GM12878 (cell line): ENCODE measurements at regions not wholly inside any gene's neighbourhood (a gene's known extent, or its start where the extent isn't known, plus 50 kb on each side); places are given as distances from the start of the nearest gene placed in this dataset.

Source experiments
- ATAC-seq: fragments of 200-7000 bp; cut with Tn5 transposase; 3 replicates; pipeline ENCODE4 v1.9.1; 2020; ENCODE audit warnings: mild to moderate bottlenecking, moderate library complexity
- BruUV-seq: library from RNA; stranded (reverse); fragments of 400-500 nt; replicated peaks from 2 replicates; lab custom pipeline; 2021; lab: Mats Ljungman, UMichigan
- CTCF ChIA-PET: fragments of 300-600 bp; sonication (Branson Sonifier 250); formaldehyde crosslinking; extraction: SDS; loops from one replicate; lab custom pipeline; 2021; ENCODE audit warnings: inconsistent platforms; lab: Yijun Ruan, JAX
- POLR2A ChIA-PET: fragments of 350-600 bp; formaldehyde crosslinking; extraction: SDS; loops from one replicate; lab custom pipeline; 2021; ENCODE audit warnings: inconsistent platforms; lab: Charles Lee
- RAD21 ChIA-PET: fragments of 300-600 bp; sonication (Branson Sonifier 250); formaldehyde crosslinking; loops from one replicate; lab custom pipeline; 2023; ENCODE audit warnings: antibody characterized with exemption; ENCODE audit not compliant: unreplicated experiment; lab: Charles Lee
- SMC1A ChIA-PET: fragments of 300-600 bp; sonication (Branson Sonifier 250); formaldehyde crosslinking; loops from one replicate; lab custom pipeline; 2023; ENCODE audit not compliant: unreplicated experiment, uncharacterized antibody; lab: Charles Lee
- DNase-seq: peaks from one replicate; pipeline ENCODE4 v3.0.0-alpha.2; 2011; ENCODE audit warnings: low read depth, low spot score
- FAIRE-seq: peaks from 3 replicates; lab custom pipeline; 2011; peaks lifted over from hg19 to GRCh38; lab: Jason Lieb, UNC
- H2AFZ ChIP-seq: 2 replicates; pipeline ENCODE4 v1.6.0; 2011; ENCODE audit warnings: low read depth, low read length, control low read depth; ENCODE audit not compliant: control insufficient read depth
- H3K27ac ChIP-seq: 2 replicates; pipeline ENCODE4 v1.5.1; 2011; ENCODE audit warnings: control low read depth; ENCODE audit not compliant: control insufficient read depth, insufficient read depth
- H3K27me3 ChIP-seq, 2 experiments: replicated peaks in 1 of 2; 2 replicates each; pipeline versions ENCODE4 v1.6.0 to v1.6.1; 2011; ENCODE audit warnings: low read length in 1 of 2; ENCODE audit not compliant: control insufficient read depth in 2 of 2, insufficient read depth in 2 of 2
- H3K36me3 ChIP-seq, 2 experiments: 2 replicates each; pipeline ENCODE4 v1.5.1; 2011; ENCODE audit warnings: low read length in 1 of 2; ENCODE audit not compliant: control insufficient read depth in 2 of 2, insufficient read depth in 2 of 2
- H3K4me1 ChIP-seq: 2 replicates; pipeline ENCODE4 v1.6.1; 2011; ENCODE audit warnings: mild to moderate bottlenecking, low read length, moderate library complexity, mixed read lengths; ENCODE audit not compliant: control insufficient read depth, insufficient read depth
- H3K4me2 ChIP-seq: 2 replicates; pipeline ENCODE4 v1.6.0; 2011; ENCODE audit warnings: control low read depth; ENCODE audit not compliant: control insufficient read depth, insufficient read depth
- H3K4me3 ChIP-seq: fragments of 200-600 bp; sonication (generic); 2 replicates; pipeline ENCODE4 v1.5.1; 2016
- H3K79me2 ChIP-seq: 2 replicates; pipeline ENCODE4 v1.6.0; 2011; ENCODE audit warnings: low read length; ENCODE audit not compliant: control insufficient read depth, insufficient read depth
- H3K9ac ChIP-seq: 2 replicates; pipeline ENCODE4 v1.8.0; 2011; ENCODE audit warnings: low read length, control low read depth, mixed read lengths; ENCODE audit not compliant: control insufficient read depth, insufficient read depth
- H3K9me3 ChIP-seq: replicated peaks from 3 replicates; pipeline ENCODE4 v1.5.1; 2011; ENCODE audit warnings: mild to moderate bottlenecking, low read length; ENCODE audit not compliant: control insufficient read depth, insufficient read depth
- H4K20me1 ChIP-seq: 2 replicates; pipeline ENCODE4 v1.6.0; 2011; ENCODE audit not compliant: control insufficient read depth, insufficient read depth
- BCL11A ChIP-seq: IDR thresholded peaks from 2 replicates; pipeline ENCODE4 v1.6.1; 2011; ENCODE audit warnings: low read depth, low read length
- EGR1 ChIP-seq, 2 experiments: IDR thresholded peaks; 1 replicate in 1 of 2; 2 replicates in 1 of 2; pipeline ENCODE4 v1.6.1; 2011 to 2012; ENCODE audit warnings: low read depth in 2 of 2, low read length in 2 of 2, borderline replicate concordance in 1 of 2, mild to moderate bottlenecking in 1 of 2, moderate library complexity in 1 of 2
- GABPA ChIP-seq: IDR thresholded peaks from 2 replicates; pipeline ENCODE4 v1.6.1; 2014; ENCODE audit warnings: antibody characterized with exemption, low read depth, mild to moderate bottlenecking, inconsistent platforms
- GATAD2B ChIP-seq: fragments of 450-650 bp; conservative IDR thresholded peaks from 2 replicates; pipeline ENCODE4 v1.6.1; 2017; ENCODE audit warnings: low read depth, mild to moderate bottlenecking, moderate library complexity
- HDGF ChIP-seq: fragments of 450-650 bp; IDR thresholded peaks from 2 replicates; pipeline ENCODE4 v1.6.1; 2016; ENCODE audit warnings: antibody characterized with exemption
- IRF4 ChIP-seq: IDR thresholded peaks from 2 replicates; pipeline ENCODE4 v1.6.1; 2011; ENCODE audit warnings: low read depth, low read length
- MEF2B ChIP-seq: fragments of 450-650 bp; IDR thresholded peaks from 2 replicates; pipeline ENCODE4 v1.6.1; 2018; ENCODE audit warnings: mild to moderate bottlenecking, moderate library complexity; ENCODE audit not compliant: partially characterized antibody, poor library complexity, severe bottlenecking
- NFXL1 ChIP-seq: fragments of 450-650 bp; IDR thresholded peaks from 2 replicates; pipeline ENCODE4 v1.6.1; 2017; ENCODE audit warnings: antibody characterized with exemption, mild to moderate bottlenecking, borderline replicate concordance
- NFYB ChIP-seq: IDR thresholded peaks from 2 replicates; pipeline ENCODE4 v1.6.1; 2011; ENCODE audit warnings: low read depth, mild to moderate bottlenecking, low read length, improper control_type of control experiment, moderate library complexity; ENCODE audit not compliant: insufficient read depth
- PML ChIP-seq: IDR thresholded peaks from 2 replicates; pipeline ENCODE4 v1.6.1; 2012; ENCODE audit warnings: low read length, inconsistent platforms
- RAD21 ChIP-seq: IDR thresholded peaks from 2 replicates; pipeline ENCODE4 v1.6.1; 2011; ENCODE audit warnings: mild to moderate bottlenecking, low read depth, low read length, moderate library complexity; ENCODE audit not compliant: insufficient read depth
- RELB ChIP-seq: fragments of 450-650 bp; IDR thresholded peaks from 2 replicates; pipeline ENCODE4 v1.6.1; 2017; ENCODE audit warnings: low read depth, mild to moderate bottlenecking, moderate library complexity
- SIX5 ChIP-seq: IDR thresholded peaks from 2 replicates; pipeline ENCODE4 v1.6.1; 2011; ENCODE audit warnings: mild to moderate bottlenecking, low read depth, low read length, moderate library complexity; ENCODE audit not compliant: severe bottlenecking
- SP1 ChIP-seq: IDR thresholded peaks from one replicate; pipeline ENCODE4 v1.6.1; 2011; ENCODE audit warnings: low read depth, low read length
- TCF7 ChIP-seq: IDR thresholded peaks from 2 replicates; pipeline ENCODE4 v1.6.1; 2014; ENCODE audit warnings: antibody characterized with exemption, borderline replicate concordance
- YBX1 ChIP-seq: fragments of 450-650 bp; IDR thresholded peaks from 2 replicates; pipeline ENCODE4 v1.6.1; 2016; ENCODE audit warnings: antibody characterized with exemption
- ZNF687 ChIP-seq: fragments of 450-650 bp; IDR thresholded peaks from 2 replicates; pipeline ENCODE4 v1.6.1; 2017; ENCODE audit warnings: mild to moderate bottlenecking, moderate library complexity
- WGBS: methylation state at CpG from one replicate; pipeline ENCODE4 v1.1.6; 2016; ENCODE audit warnings: low lambda C conversion rate; ENCODE audit not compliant: insufficient replicate concordance, insufficient coverage; ENCODE audit errors: missing lambda C conversion rate; 5-methylcytosine and 5-hydroxymethylcytosine counted together
- in situ Hi-C: fragments of 300-500 bp; cut with MboI; formaldehyde crosslinking; loops from 9 replicates; pipeline ENCODE4 v1.14.3; 2018; ENCODE audit warnings: mixed read lengths
- intact Hi-C: fragments of 100-400 bp; cut with micrococcal nuclease; formaldehyde crosslinking; loops from one replicate; pipeline ENCODE4 v1.14.2; 2022; ENCODE audit not compliant: unreplicated experiment
- TF ChIP-seq, protein P1 (sequence below): IDR thresholded peaks from 2 replicates; pipeline ENCODE4 v1.6.1; 2011; ENCODE audit warnings: borderline replicate concordance, low read depth, mild to moderate bottlenecking, moderate library complexity, low read length; ENCODE audit not compliant: insufficient read depth, poor library complexity, severe bottlenecking

DNA sequence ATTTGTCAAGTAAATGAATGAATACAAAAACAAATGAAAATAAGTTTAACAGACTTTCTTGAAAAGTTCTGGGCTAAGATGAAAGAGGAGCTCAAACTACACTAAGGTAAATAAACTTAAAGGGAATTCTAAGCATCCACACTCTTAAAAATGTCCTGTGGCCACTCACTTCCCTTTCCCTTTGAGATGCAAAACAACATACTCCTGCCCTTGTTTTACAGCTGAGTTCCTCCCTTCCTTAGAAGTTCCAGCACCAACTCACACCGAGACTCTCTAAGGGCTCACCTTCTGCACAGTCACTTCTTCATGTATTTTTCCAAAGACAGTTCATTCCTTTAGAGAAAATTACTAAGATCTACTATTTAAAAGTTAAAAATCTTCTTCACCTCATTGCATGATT lies 123.3 kb upstream of the CMC1 start:
- no peaks in the 10 kb centered on the region for H3K36me3 ChIP-seq
- WGBS = 0% methylated on average over 1 of the region's 1 CpG
- no peak overlapping the region for H3K4me3 ChIP-seq
- no peak for FAIRE-seq
- ChIA-PET SMC1A (interaction anchor here (0.9 to 25.3 kb wide), 23 partner anchors 9 to 209 kb away, joined by 3 to 602 read pairs (median 3); no protein-coding TSS in a partner anchor), CTCF (interaction anchor here (0.9 to 6.5 kb wide), 6 partner anchors 9 to 213 kb away, joined by 3 to 44 read pairs (median 4); no protein-coding TSS in a partner anchor), POLR2A (interaction anchor here (0.6 to 2.8 kb wide), 8 partner anchors 11 to 398 kb away, joined by 3 to 31 read pairs (median 4); no protein-coding TSS in a partner anchor), RAD21 (interaction anchor here (1.0 to 18.0 kb wide), 18 partner anchors 10 to 406 kb away, joined by 3 to 344 read pairs (median 7); partner anchors contain the start of gene EOMES)
- H3K4me2 ChIP-seq = no peak overlapping the region
- H3K4me1 ChIP-seq = no peaks in the 10 kb centered on the region
- ATAC-seq = peak; percentile 25
- H3K9me3 ChIP-seq = no peaks in the 10 kb centered on the region
- H3K27ac ChIP-seq = no peak overlapping the region
- no peaks in the 10 kb centered on the region for H3K27me3 ChIP-seq
- DNase-seq = no peak
- BruUV-seq = no TSS peak
- H2AFZ ChIP-seq = no peak overlapping the region
- H4K20me1 ChIP-seq = no peaks in the 10 kb centered on the region
- no peaks in the 10 kb centered on the region for H3K79me2 ChIP-seq
- H3K9ac ChIP-seq = no peak overlapping the region
- in situ Hi-C loops = no loop called here
- intact Hi-C loops = loop anchor here (2.0 kb wide), 1 partner anchor 81 kb away; no protein-coding TSS in a partner anchor
- no peak for TF ChIP-seq GATAD2B
- no peak for TF ChIP-seq NFXL1
- no peak for TF ChIP-seq SIX5
- no peak for TF ChIP-seq BCL11A
- no peak for TF ChIP-seq IRF4
- no peak for TF ChIP-seq PML
- TF ChIP-seq HDGF = no peak
- TF ChIP-seq NFYB = no peak
- no peak for TF ChIP-seq YBX1
- TF ChIP-seq MEF2B = no peak
- TF ChIP-seq, protein P1, sequence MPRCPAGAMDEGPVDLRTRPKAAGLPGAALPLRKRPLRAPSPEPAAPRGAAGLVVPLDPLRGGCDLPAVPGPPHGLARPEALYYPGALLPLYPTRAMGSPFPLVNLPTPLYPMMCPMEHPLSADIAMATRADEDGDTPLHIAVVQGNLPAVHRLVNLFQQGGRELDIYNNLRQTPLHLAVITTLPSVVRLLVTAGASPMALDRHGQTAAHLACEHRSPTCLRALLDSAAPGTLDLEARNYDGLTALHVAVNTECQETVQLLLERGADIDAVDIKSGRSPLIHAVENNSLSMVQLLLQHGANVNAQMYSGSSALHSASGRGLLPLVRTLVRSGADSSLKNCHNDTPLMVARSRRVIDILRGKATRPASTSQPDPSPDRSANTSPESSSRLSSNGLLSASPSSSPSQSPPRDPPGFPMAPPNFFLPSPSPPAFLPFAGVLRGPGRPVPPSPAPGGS = no peak
- TF ChIP-seq RELB = no peak
- TF ChIP-seq TCF7 = no peak
- TF ChIP-seq RAD21 = no peak
- TF ChIP-seq GABPA = no peak
- TF ChIP-seq ZNF687 = no peak
- TF ChIP-seq SP1 = no peak
- TF ChIP-seq EGR1 (IDR thresholded peaks at IDR 0.05; ENCODE audit: borderline replicate concordance in 1 of 2, low read depth in 2 of 2, low read length in 2 of 2) = no peak
